ENCODE measurements at regions not wholly inside any gene's neighbourhood (a gene's known extent, or its start where the extent isn't known, plus 50 kb on each side); places are given as distances from the start of the nearest gene placed in this dataset.

GRCh38 chr5:71825992-71826391 is 106.9 kb downstream of the CARTPT start:
- DNase-seq = no peak

- no peak for DNase-seq
Observed at GRCh38 chr5:71828291-71829040, 109.4 kb downstream of the CARTPT start.

GRCh38 chr5:71829206-71829605 is 110.1 kb downstream of the CARTPT start:
- no peak for DNase-seq

GRCh38 chr5:71830681-71831539 is 111.8 kb downstream of the CARTPT start:
- no peak for DNase-seq

- DNase-seq = no peak
Observed at GRCh38 chr5:71832812-71833715, 114.0 kb downstream of the CARTPT start.

GRCh38 chr5:71834601-71835000 is 115.5 kb downstream of the CARTPT start:
- no peak for DNase-seq

- DNase-seq = no peak
Observed at GRCh38 chr5:71836084-71836483, 117.0 kb downstream of the CARTPT start.

GRCh38 chr5:71836559-71837112 is 117.6 kb downstream of the CARTPT start:
- no peak for DNase-seq

- no peak for DNase-seq
Observed at GRCh38 chr5:71838286-71838685, 119.2 kb downstream of the CARTPT start.

- DNase-seq = no peak
Observed at GRCh38 chr5:71839096-71839884, 120.2 kb downstream of the CARTPT start.

GRCh38 chr5:71841107-71841506 is 122.0 kb downstream of the CARTPT start:
- no peak for DNase-seq

GRCh38 chr5:71843111-71843510 is 124.0 kb downstream of the CARTPT start:
- no peak for DNase-seq

GRCh38 chr5:71844862-71845261 is 125.8 kb downstream of the CARTPT start:
- DNase-seq = no peak

- no peak for DNase-seq
Observed at GRCh38 chr5:71859515-71859914, 140.4 kb downstream of the CARTPT start.

GRCh38 chr5:71860048-71860447 is 141.0 kb downstream of the CARTPT start:
- no peak for DNase-seq

- DNase-seq = no peak
Observed at GRCh38 chr5:71861682-71862081, 142.6 kb downstream of the CARTPT start.

- DNase-seq = no peak
Observed at GRCh38 chr5:71862087-71862486, 143.0 kb downstream of the CARTPT start.

- no peak for DNase-seq
Observed at GRCh38 chr5:71862507-71863060, 143.5 kb downstream of the CARTPT start.

- DNase-seq = no peak
Observed at GRCh38 chr5:71864730-71865601, 145.9 kb downstream of the CARTPT start.

- no peak for DNase-seq
Observed at GRCh38 chr5:71865665-71866320, 146.7 kb downstream of the CARTPT start.

Data from effector CD4-positive, alpha-beta T cell (primary cell).